HG03159 (cell line): ENCODE measurements at regions not wholly inside any gene's neighbourhood (a gene's known extent, or its start where the extent isn't known, plus 50 kb on each side); places are given as distances from the start of the nearest gene placed in this dataset.

Source experiments
- ATAC-seq: cut with Tn5 transposase; IDR thresholded peaks from one replicate; pipeline ENCODE4 v1.9.1; 2021; ENCODE audit warnings: mild to moderate bottlenecking, moderate library complexity; ENCODE audit not compliant: unreplicated experiment

DNA sequence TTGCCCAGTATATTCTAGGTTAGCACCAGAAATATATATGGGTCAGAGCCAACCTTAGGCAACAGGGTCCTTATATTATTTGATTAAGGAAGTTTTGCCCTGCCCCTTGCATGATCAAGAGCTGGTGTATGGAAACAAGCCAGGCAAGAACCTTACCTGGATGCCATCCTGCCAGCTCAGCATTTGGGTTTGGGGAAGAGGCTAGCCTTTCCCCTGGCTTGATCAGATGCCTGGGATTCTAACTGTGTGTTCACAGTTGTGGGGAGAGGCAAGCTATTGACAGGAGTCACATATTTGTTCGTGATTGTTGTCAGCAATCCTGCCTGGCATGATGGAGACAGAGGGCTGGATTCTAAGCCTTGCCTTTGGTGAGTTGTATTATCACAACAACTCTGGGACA lies 260.0 kb upstream of the DACH1 start:
- ATAC-seq = no peak

- ATAC-seq = no peak
These were observed 259.4 kb upstream of the DACH1 start for GRCh38 chr13:72126424-72126823.

- no peak for ATAC-seq
These were observed 258.6 kb upstream of the DACH1 start for GRCh38 chr13:72125561-72125960.

GRCh38 chr13:72122661-72123255 lies 255.8 kb upstream of the DACH1 start:
- ATAC-seq = no peak

DNA sequence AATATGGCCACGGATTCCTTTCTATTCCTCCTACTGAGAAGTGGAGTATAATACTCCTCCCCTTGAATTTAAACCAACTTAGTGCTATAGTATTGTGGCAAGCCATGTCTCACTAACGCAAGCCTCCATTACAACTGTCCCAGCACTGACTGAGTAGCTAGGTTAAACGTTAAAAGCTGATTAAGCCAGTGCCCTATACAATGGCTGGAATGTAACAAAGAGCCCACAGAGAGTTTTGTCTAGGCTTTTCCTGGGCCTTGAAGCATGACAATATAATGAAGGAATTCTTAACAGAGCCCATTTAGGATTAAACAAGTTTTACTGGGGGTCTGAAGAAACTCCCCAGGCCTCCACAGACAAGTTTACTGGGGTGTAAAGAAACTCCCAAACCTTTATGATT lies 254.5 kb upstream of the DACH1 start:
- no peak for ATAC-seq

- ATAC-seq = no peak
These were observed 253.6 kb upstream of the DACH1 start for GRCh38 chr13:72120632-72121031.

- ATAC-seq = no peak
These were observed 246.9 kb upstream of the DACH1 start for GRCh38 chr13:72113931-72114330.

DNA sequence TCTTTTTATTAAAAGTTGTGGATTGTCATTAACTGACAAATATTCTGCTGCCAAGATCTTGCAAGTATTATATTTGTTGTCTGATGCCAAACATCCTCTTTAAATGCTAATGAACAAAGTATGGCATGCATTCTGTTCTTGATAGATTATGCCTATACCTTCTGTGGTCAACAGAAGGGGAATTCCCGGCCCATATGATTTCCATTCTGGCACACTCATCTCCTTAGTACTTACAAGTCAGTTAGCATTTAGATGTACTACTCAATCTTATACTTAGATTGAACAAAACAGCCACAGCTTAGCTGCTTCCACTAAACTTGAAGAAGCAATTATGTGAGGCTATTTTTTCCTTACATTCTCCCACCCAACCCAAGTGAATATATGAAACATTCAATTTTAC lies 246.1 kb upstream of the DACH1 start:
- ATAC-seq = no peak

DNA sequence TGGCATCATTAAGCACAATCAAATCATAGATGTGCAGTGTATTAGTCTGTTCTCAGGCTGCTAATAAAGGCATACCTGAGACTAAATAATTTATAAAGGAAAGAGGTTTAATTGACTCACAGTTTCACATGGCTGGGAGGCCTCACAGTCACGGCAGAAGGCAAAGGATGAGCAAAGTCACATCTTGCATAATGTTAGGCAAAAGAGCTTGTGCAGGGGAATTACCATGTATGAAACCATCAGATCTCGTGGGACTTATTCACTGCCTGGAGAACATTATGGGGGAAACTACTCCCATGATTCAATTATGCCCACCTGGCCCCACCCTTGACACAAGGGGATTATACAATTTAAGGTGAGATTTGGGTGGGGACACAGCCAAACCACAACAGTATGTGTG lies 245.2 kb upstream of the DACH1 start:
- no peak for ATAC-seq

GRCh38 chr13:72109863-72110262 lies 242.9 kb upstream of the DACH1 start:
- no peak for ATAC-seq

GRCh38 chr13:72104656-72105180 lies 237.7 kb upstream of the DACH1 start:
- no peak for ATAC-seq

DNA sequence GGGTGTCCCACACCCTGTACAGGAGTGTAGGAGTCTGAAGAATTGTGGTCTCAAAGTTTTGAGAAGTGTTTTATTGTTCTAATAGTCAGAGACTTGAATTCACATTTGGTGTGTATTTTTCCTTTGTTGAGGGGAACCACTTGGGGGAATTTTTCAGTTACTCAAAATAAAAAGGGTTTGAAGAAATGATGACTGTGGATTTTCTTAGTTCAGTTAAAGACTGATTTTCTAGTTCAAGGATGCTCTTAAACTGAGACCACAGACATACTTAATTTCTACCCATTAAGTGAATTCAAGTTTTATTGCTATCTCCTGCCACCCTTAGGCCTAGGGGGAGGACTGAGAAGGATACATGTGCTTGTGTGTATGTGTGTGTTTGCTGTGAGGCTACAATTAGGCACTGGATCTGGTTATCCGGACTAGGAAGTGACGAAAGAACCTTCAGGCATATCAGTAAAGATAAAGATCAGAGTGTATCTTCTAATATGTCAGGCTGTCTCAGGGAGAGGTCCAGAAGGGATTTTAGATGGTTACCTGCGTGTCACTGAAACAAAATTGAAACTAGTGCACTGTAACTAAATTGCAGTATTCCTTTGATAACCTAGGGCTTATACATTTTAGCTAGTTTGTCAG lies 234.9 kb upstream of the DACH1 start:
- ATAC-seq = no peak

GRCh38 chr13:72100339-72100738 lies 233.3 kb upstream of the DACH1 start:
- no peak for ATAC-seq

DNA sequence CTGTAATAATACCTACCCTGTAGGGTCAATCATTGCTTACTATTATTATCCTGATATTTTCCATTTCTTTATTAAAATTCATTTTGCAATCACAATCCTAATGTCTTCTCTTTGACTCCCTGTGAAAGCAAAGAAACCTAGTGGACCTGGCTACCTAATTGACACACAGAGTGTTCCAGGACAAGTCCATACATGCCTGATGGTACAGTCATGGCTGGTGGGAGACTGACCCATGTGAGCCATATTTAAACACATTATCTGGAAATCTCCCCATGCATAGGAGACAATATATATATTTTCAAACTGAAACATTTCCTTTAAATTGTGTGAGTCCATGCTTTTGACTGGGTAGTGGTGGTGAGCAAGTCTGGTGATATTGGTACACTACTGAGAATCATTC lies 230.6 kb upstream of the DACH1 start:
- no peak for ATAC-seq

DNA sequence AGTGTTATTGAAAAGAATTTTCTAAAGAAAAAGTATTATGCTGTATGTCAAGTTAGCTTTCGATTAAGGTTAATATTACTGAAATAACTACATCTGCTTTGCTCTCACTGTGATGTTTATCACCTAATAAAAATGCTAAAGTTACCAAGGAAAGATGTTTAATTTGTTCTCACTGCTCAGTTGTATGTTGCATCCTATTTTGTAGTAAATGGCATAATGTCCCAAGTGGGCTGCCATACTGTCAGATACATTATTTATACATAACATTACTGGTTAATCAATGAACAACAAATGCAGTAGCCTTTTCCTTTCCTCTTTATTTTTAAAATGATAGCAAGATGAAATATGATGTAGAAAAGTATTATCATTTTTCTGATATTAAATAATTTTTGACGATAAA lies 226.3 kb upstream of the DACH1 start:
- ATAC-seq = no peak

DNA sequence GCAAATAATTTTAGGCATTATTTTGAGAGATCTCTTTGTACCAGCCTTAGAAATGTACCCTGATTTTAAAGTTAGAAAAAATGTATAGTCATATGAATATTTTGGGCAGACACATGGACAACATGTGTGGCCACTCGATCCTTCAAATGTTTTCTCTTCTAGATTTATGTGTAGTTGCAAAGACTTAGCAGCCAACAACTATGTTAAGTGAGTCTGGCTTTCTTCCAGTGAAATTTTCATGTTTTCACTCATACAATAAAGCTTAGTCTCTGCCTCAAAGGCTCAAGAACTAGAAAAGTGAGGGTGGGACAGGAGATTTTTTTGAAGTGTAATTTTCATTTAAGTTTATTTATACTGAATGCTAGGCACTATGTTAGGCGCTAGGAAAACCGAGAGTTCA lies 207.7 kb upstream of the DACH1 start:
- no peak for ATAC-seq

GRCh38 chr13:72072261-72072660 lies 205.3 kb upstream of the DACH1 start:
- no peak for ATAC-seq

GRCh38 chr13:72071713-72072112 lies 204.7 kb upstream of the DACH1 start:
- ATAC-seq = no peak

DNA sequence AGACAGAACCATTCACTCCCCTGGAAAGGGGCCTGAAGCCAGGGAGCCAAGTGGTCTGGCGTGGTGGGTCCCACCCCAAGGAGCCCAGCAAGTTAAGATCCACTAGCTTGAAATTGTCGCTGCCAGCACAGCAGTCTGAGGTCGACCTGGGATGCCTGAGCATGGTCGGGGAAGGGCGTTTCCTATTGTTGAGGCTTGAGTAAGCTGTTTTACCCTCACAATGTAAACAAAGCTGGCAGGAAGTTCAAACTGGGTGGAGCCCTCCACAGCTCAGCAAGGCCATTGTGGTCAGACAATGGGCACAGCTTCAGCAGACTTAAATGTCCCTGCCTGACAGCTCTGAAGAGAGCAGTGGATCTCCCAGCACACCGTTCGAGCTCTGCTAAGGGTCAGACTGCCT lies 195.6 kb upstream of the DACH1 start:
- no peak for ATAC-seq

DNA sequence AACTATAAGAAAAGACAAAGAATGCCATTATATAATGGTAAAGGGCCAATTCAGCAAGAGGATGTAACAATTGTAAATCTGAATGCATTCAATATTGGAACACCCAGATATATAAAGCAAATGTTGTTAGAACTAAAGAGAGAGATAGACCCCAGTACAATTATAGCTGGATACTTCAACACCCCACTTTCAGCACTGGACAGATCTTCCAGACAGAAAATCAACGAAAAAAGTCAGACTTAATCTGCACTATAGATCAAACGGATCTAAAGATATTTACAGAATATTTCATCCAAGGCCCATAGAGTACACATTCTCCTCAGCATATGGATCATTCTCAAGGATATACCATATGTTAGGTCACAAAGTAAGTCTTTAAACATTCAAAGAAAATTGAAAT lies 194.6 kb upstream of the DACH1 start:
- no peak for ATAC-seq

- ATAC-seq = no peak
These were observed 183.2 kb upstream of the DACH1 start for GRCh38 chr13:72050251-72050650.

GRCh38 chr13:72043366-72043765 lies 176.4 kb upstream of the DACH1 start:
- no peak for ATAC-seq

DNA sequence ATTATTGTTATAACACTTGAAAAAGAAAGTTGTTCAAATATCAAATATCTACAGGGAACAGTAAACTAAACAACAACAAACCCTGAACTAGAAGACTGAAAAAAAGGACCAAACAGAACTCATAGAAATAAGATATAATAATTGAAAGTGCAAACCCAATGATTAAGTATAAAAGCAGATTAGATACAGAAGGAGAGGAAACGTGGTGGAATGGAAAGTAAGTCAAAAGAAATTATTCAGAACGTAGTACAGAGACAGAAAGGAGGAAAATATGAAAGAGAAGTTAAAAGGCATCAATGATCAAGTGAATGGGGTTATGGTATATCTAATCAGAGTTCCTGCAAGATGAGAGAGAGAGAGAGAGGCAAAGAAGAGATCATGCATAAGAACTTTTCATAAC lies 174.2 kb upstream of the DACH1 start:
- no peak for ATAC-seq
